HG03378 (cell line): ENCODE measurements at regions not wholly inside any gene's neighbourhood (a gene's known extent, or its start where the extent isn't known, plus 50 kb on each side); places are given as distances from the start of the nearest gene placed in this dataset.

Experiments
- ATAC-seq: cut with Tn5 transposase; IDR thresholded peaks from one replicate; pipeline ENCODE4 v1.9.1; 2021; ENCODE audit warnings: mild to moderate bottlenecking, moderate library complexity; ENCODE audit not compliant: unreplicated experiment

- no peak for ATAC-seq
Observed at GRCh38 chr7:17120756-17121155, 177.7 kb upstream of the AHR start.

GRCh38 chr7:17121671-17122070, 176.8 kb upstream of the AHR start:
- ATAC-seq, result no peak

DNA sequence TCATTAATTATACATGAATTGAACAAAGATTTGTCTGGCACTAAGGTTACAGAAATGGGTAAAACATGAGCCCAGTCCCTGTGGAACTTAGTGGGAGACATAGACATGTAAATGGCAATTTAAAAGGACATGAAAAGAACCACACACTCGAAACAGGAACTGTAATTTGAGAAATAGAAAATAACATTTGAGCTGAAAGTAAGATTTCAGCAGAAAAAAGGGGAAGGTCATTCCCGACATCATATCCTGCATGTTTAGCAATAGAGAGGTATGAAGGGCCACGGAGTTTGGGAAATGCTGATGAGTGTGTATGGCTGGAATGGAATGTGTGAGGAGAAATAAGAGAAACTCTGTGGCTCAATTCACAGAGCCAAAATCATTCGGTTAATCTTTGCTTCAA, 175.4 kb upstream of the AHR start:
- ATAC-seq, result peak; percentile 43

GRCh38 chr7:17126413-17127268, 171.8 kb upstream of the AHR start:
- peak; percentile 86 for ATAC-seq

- no peak for ATAC-seq
Observed at GRCh38 chr7:17129218-17129617, 169.2 kb upstream of the AHR start.

- ATAC-seq, result no peak
Observed at GRCh38 chr7:17130281-17131059, 168.0 kb upstream of the AHR start.

DNA sequence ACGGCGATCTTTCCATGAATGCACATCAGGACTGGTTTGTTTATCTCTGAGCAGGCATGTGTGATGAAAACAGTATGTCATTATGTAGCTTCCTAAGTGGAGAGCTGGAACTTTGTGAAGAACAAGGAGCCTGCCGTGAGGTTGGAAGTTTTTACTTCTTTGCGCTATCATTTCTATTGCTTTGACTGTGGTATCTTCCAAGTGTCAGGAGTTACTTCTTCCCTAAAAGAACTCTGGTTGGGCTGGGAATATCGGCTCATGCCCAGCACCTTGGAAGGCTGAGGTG, 167.4 kb upstream of the AHR start:
- no peak for ATAC-seq

DNA sequence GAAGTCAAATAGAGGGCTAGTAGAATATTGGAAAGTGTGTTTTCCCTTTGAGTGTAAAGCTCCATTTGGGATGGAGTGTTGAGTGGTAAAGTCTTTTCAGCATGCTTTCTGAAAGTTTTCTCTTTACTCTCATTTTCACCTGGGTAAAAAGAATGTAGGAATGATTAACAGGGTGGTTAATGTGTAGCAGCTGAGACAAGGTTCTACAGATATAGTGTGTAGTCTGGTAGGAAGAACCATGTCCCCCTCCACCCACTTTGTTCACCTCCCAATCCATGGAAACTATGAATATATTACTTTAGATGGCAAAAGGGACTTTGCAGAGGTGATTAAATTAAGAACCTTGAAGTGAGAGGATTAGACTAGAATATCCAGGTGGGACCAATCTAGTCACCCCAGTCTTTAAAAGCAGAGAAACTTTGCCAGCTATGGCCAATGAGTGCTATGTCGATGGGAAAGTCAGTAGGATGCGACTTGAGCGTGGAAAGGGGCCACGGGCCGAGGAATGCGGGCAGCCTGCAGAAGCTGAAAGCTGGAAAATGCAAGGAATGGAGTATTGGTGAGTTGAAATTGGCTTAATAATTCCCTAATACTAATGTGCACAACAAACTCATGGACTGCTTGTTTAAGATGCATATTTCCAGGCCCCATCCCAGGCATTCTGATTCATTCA, 166.3 kb upstream of the AHR start:
- peak; percentile 68 for ATAC-seq

DNA sequence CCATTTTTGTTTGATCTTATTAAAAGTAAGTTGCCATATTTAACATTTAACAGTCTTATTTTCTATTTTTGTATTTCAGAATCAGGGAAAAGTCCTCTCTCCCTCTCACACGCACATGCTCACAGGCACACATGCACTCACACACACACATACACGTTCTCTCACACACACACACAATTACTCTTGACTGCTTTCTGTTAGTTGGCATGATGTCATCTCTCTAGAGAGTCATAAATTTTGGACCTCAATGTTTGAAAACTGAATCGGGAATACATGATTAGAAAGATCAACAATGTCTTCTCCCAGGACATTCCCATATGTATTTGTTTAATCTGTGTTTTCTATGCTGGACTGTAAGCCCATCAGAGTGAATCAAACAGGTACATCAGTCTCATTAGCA, 165.7 kb upstream of the AHR start:
- no peak for ATAC-seq

DNA sequence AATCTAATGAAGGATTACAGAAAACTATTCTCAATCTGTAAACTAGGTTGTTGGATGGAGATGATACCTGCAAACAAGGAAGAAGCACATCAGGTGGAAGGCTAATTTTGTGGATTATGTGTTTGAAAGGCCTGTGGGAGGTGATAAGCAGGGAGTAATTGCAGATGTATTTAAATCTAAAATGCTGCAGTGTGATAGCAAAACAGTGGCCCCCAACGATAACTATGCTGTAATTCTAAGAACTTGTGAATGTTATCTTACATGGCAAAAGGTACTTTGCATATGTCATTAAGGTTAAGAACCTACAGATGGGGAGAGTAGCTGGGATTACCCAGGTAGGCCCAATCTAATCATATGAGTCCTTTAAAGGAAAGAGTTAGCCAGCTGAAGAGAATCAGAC, 164.5 kb upstream of the AHR start:
- ATAC-seq, result no peak

GRCh38 chr7:17134786-17135185, 163.7 kb upstream of the AHR start:
- peak; percentile 91 for ATAC-seq

- no peak for ATAC-seq
Observed at GRCh38 chr7:17136126-17136525, 162.3 kb upstream of the AHR start.

DNA sequence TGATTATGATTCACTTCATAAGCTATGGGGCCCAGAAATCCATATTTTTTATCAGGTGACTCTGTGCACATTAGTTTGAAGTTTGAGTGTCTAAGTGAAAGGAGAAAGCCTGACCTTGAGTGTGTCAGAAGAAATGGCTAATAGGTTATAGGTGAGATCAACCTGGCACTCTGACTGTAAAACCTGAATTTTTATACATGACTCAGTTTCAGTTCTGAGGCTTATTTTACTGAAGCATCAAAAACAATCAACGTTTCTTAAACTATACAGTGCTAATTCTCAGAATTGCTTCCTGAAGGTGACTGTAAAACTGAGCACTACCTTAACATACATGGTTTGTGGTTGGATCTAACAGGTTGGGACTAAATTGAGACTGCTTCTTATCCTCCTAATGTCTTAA, 159.4 kb upstream of the AHR start:
- no peak for ATAC-seq

- no peak for ATAC-seq
Observed at GRCh38 chr7:17140406-17140805, 158.0 kb upstream of the AHR start.

DNA sequence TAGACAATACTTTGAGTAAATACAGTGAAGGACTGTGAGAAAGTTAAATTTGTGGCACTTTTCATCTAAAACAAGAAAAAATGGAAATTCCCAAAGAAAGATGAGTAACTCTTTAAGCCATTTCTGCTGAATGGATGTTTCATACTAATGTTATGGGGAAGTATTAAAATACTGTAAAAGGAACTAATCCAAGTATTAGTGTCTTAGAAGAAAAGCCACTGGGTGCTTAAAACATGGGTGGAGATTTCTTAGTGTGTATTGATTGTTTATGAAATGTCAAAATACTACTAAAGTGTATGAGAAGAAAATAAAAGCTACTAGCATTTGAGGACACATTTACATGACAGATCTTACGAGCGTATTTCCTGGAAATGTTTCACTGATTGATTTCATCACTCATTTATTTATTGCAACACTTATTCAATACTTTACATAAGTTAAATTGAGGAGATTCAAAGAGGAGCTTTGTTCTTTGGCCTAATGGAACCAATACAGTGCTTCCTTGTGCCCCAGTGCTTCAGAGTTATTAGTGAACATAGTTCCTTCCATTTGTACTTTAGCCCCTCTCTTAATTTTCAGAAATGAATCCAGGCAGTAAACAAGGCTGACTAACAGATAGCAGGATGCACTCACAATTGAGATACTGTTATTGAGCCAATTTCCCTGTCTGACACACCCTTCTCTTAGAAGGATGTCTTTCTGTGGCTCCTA, 155.5 kb upstream of the AHR start:
- no peak for ATAC-seq

DNA sequence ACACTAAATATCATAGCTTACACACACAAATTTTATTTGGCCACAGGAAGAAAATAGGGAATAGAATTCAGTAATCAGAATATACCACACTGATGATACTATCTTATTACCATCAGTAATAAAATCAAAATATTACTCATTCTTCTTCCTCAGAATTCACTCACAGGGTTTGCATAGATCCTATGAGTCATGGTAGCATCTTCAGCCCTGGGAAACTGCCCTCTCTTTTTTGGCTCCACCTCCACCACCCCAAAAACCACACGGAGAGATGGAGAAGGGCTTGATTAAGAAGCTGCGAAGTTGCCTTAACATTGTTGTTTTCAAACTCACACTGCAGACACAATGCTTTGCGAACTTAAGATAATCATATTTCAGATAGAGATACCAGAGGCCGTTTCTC, 154.1 kb upstream of the AHR start:
- peak; percentile 53 for ATAC-seq

- no peak for ATAC-seq
Observed at GRCh38 chr7:17146621-17147020, 151.8 kb upstream of the AHR start.

GRCh38 chr7:17147409-17147808, 151.0 kb upstream of the AHR start:
- ATAC-seq, result no peak

DNA sequence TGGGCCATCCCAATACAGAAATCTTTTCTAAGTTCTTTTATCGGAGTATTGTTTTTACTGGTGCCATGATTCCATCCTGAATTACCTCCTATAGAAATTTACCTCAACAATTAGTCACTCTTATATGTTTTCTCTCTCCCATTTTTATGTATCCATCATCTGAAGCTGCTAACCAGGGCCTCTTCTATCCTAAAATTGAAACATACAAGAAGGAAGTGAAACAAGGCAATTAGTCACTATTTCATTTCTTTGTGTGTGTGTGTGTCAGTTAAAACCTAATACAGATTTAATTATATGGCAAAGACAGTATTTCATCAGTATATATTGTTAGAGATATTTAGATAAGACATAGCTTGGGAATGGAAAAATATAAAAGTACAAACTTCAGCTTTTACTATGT, 148.4 kb upstream of the AHR start:
- peak; percentile 68 for ATAC-seq

GRCh38 chr7:17152721-17153120, 145.7 kb upstream of the AHR start:
- peak; percentile 66 for ATAC-seq

GRCh38 chr7:17153536-17153935, 144.9 kb upstream of the AHR start:
- no peak for ATAC-seq
